ENCODE measurements at regions not wholly inside any gene's neighbourhood (a gene's known extent, or its start where the extent isn't known, plus 50 kb on each side); places are given as distances from the start of the nearest gene placed in this dataset.

- no peak overlapping the region for H3K27ac ChIP-seq (ENCODE audit: low read length)
- no peaks in the 10 kb centered on the region for H3K9me3 ChIP-seq (ENCODE audit: control insufficient read depth, insufficient read depth, low read depth, low read length)
- ATAC-seq (no peak), DNase-seq (ENCODE audit: low read depth, low spot score) (no peak)
- no peaks in the 10 kb centered on the region for H3K27me3 ChIP-seq (ENCODE audit: control insufficient read depth, insufficient read depth, low read length)
- no peaks in the 10 kb centered on the region for H3K4me1 ChIP-seq (ENCODE audit: control insufficient read depth, insufficient read depth, low read length)
- H3K4me3 ChIP-seq (ENCODE audit: low read depth in 2 of 2, low read length in 2 of 2), result no peak overlapping the region
- TF ChIP-seq POLR2AphosphoS5 (IDR thresholded peaks at IDR 0.05; ENCODE audit: low read depth, low read length) (no peak), CTCF (IDR thresholded peaks at IDR 0.05) (no peak), SIN3A (IDR thresholded peaks at IDR 0.05; ENCODE audit: borderline replicate concordance, insufficient read depth, low read depth, low read length) (no peak)
- intact Hi-C loops (cut with micrococcal nuclease; ENCODE audit: unreplicated experiment), result no loop called here
- no TSS peak for BruUV-seq (replicated peaks)
- H3K36me3 ChIP-seq (ENCODE audit: control insufficient read depth, insufficient read depth, low read length), result no peaks in the 10 kb centered on the region
- ChIA-PET CTCF (no interaction called here), POLR2A (no interaction called here)
- in situ Hi-C loops (cut with HindIII; ENCODE audit: low pct_unique_long_range_greater_than_20kb, low sequenced_read_pairs), result no loop called here
These were observed 210.3 kb downstream of the EPM2A start for GRCh38 chr6:145525038-145525437.

GRCh38 chr6:145529582-145529981 lies 205.7 kb downstream of the EPM2A start:
- H3K9me3 ChIP-seq (ENCODE audit: control insufficient read depth, insufficient read depth, low read depth, low read length), result no peaks in the 10 kb centered on the region
- intact Hi-C loops (cut with micrococcal nuclease; ENCODE audit: unreplicated experiment), result no loop called here
- H3K36me3 ChIP-seq (ENCODE audit: control insufficient read depth, insufficient read depth, low read length), result no peaks in the 10 kb centered on the region
- ChIA-PET CTCF (no interaction called here), POLR2A (no interaction called here)
- H3K4me3 ChIP-seq (ENCODE audit: low read depth in 2 of 2, low read length in 2 of 2), result no peak overlapping the region
- ATAC-seq, result no peak
- DNase-seq (ENCODE audit: low read depth, low spot score), result no peak
- BruUV-seq (replicated peaks), result no TSS peak
- in situ Hi-C loops (cut with HindIII; ENCODE audit: low pct_unique_long_range_greater_than_20kb, low sequenced_read_pairs), result no loop called here
- H3K27me3 ChIP-seq (ENCODE audit: control insufficient read depth, insufficient read depth, low read length), result no peaks in the 10 kb centered on the region
- H3K4me1 ChIP-seq (ENCODE audit: control insufficient read depth, insufficient read depth, low read length), result no peaks in the 10 kb centered on the region
- TF ChIP-seq POLR2AphosphoS5 (IDR thresholded peaks at IDR 0.05; ENCODE audit: low read depth, low read length), result no peak
- TF ChIP-seq TCF7L2 (IDR thresholded peaks at IDR 0.05; ENCODE audit: low read depth, low read length), result no peak
- TF ChIP-seq REST (IDR thresholded peaks at IDR 0.05; ENCODE audit: insufficient read depth in 1 of 2, low read depth in 2 of 2, low read length in 1 of 2), result no peak
- TF ChIP-seq SIN3A (IDR thresholded peaks at IDR 0.05; ENCODE audit: borderline replicate concordance, insufficient read depth, low read depth, low read length), result no peak
- TF ChIP-seq CTCF (IDR thresholded peaks at IDR 0.05), result no peak
- H3K27ac ChIP-seq (ENCODE audit: low read length), result no peak overlapping the region

- in situ Hi-C loops (cut with HindIII; ENCODE audit: low pct_unique_long_range_greater_than_20kb, low sequenced_read_pairs) (no loop called here), intact Hi-C loops (cut with micrococcal nuclease; ENCODE audit: unreplicated experiment) (no loop called here)
- H3K27me3 ChIP-seq (ENCODE audit: control insufficient read depth, insufficient read depth, low read length), result no peaks in the 10 kb centered on the region
- no peak overlapping the region for H3K27ac ChIP-seq (ENCODE audit: low read length)
- DNase-seq (ENCODE audit: low read depth, low spot score) (no peak), ATAC-seq (no peak)
- ChIA-PET POLR2A (no interaction called here), CTCF (no interaction called here)
- no peaks in the 10 kb centered on the region for H3K9me3 ChIP-seq (ENCODE audit: control insufficient read depth, insufficient read depth, low read depth, low read length)
- H3K4me3 ChIP-seq (ENCODE audit: low read depth in 2 of 2, low read length in 2 of 2), result no peak overlapping the region
- no peaks in the 10 kb centered on the region for H3K4me1 ChIP-seq (ENCODE audit: control insufficient read depth, insufficient read depth, low read length)
- H3K36me3 ChIP-seq (ENCODE audit: control insufficient read depth, insufficient read depth, low read length), result no peaks in the 10 kb centered on the region
- no peak for TF ChIP-seq CTCF (IDR thresholded peaks at IDR 0.05)
- no peak for TF ChIP-seq SIN3A (IDR thresholded peaks at IDR 0.05; ENCODE audit: borderline replicate concordance, insufficient read depth, low read depth, low read length)
- TF ChIP-seq REST (IDR thresholded peaks at IDR 0.05; ENCODE audit: insufficient read depth in 1 of 2, low read depth in 2 of 2, low read length in 1 of 2), result no peak
- TF ChIP-seq POLR2AphosphoS5 (IDR thresholded peaks at IDR 0.05; ENCODE audit: low read depth, low read length), result no peak
- TF ChIP-seq TCF7L2 (IDR thresholded peaks at IDR 0.05; ENCODE audit: low read depth, low read length), result no peak
- BruUV-seq (replicated peaks), result no TSS peak
These were observed 204.9 kb downstream of the EPM2A start for GRCh38 chr6:145530454-145530853.
